ENCODE measurements at regions not wholly inside any gene's neighbourhood (a gene's known extent, or its start where the extent isn't known, plus 50 kb on each side); places are given as distances from the start of the nearest gene placed in this dataset.

DNA sequence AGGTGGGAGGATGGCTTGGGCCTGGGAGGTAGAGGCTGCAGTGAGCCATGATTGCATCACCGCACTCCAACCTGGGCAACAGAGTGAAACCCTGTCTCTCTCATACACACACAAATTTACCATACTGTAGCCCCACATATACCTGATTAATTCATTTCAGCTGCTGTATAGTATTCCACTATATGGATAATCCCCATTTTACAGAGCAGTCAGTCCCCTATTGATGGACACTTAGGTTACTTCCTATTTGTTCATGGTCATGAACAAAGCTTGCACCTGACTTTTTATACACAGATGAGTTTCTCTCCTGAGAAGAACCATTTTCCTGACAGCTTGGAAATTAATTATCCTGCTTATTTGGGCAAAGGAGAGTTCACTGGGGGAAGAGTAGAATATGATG lies 59.2 kb downstream of the EMX2 start:
- ATAC-seq (no peak), FAIRE-seq (no peak), DNase-seq (ENCODE audit: low read depth, low spot score) (no peak)
- SMC1A ChIA-PET (ENCODE audit: uncharacterized antibody, unreplicated experiment), result no interaction called here
- H2AFZ ChIP-seq (ENCODE audit: control insufficient read depth, low read depth, low read length), result no peak overlapping the region
- H3K4me3 ChIP-seq, result no peak overlapping the region
- no peaks in the 10 kb centered on the region for H3K79me2 ChIP-seq (ENCODE audit: control insufficient read depth, insufficient read depth, low read length)
- POLR2A ChIA-PET, result no interaction called here
- in situ Hi-C loops (cut with MboI) (no loop called here), intact Hi-C loops (cut with micrococcal nuclease; ENCODE audit: unreplicated experiment) (no loop called here)
- no peak overlapping the region for H3K27ac ChIP-seq (ENCODE audit: control insufficient read depth, insufficient read depth)
- H4K20me1 ChIP-seq (ENCODE audit: control insufficient read depth, insufficient read depth), result no peaks in the 10 kb centered on the region
- H3K9me3 ChIP-seq (replicated peaks; ENCODE audit: control insufficient read depth, insufficient read depth, low read length), result no peaks in the 10 kb centered on the region; the same call in 2 of the 3 replicates
- RAD21 ChIA-PET (ENCODE audit: unreplicated experiment), result interaction anchor here (0.9 kb wide), 1 partner anchor 90 kb away, joined by 3 read pairs; no protein-coding TSS in a partner anchor
- no peak overlapping the region for H3K4me2 ChIP-seq (ENCODE audit: control insufficient read depth, insufficient read depth)
- WGBS (ENCODE audit: insufficient coverage, insufficient replicate concordance, low lambda C conversion rate, missing lambda C conversion rate), result 47% methylated on average over 1 of the region's 1 CpG
- no peak overlapping the region for H3K9ac ChIP-seq (ENCODE audit: control insufficient read depth, insufficient read depth, low read length)
- peaks cover 3 to 5% of the 10 kb centered on the region in 2 experiments; a peak in 2 of 4 replicates for H3K27me3 ChIP-seq (replicated peaks in 1 of 2; ENCODE audit: control insufficient read depth in 2 of 2, insufficient read depth in 2 of 2, low read length in 1 of 2)
- TF ChIP-seq IKZF1 (conservative IDR thresholded peaks at IDR 0.05) (no peak), CHD1 (IDR thresholded peaks at IDR 0.05; ENCODE audit: low read depth, low read length) (no peak), TARDBP (IDR thresholded peaks at IDR 0.05; ENCODE audit: borderline replicate concordance) (no peak), RB1 (IDR thresholded peaks at IDR 0.05; ENCODE audit: borderline replicate concordance) (no peak), TCF7 (IDR thresholded peaks at IDR 0.05; ENCODE audit: borderline replicate concordance) (no peak), PAX5 (IDR thresholded peaks at IDR 0.05; ENCODE audit: borderline replicate concordance, low read depth, low read length) (no peak), SP1 (IDR thresholded peaks at IDR 0.05; ENCODE audit: low read depth, low read length) (no peak), BACH1 (IDR thresholded peaks at IDR 0.05; ENCODE audit: borderline replicate concordance) (no peak)
- TF ChIP-seq, protein P1, sequence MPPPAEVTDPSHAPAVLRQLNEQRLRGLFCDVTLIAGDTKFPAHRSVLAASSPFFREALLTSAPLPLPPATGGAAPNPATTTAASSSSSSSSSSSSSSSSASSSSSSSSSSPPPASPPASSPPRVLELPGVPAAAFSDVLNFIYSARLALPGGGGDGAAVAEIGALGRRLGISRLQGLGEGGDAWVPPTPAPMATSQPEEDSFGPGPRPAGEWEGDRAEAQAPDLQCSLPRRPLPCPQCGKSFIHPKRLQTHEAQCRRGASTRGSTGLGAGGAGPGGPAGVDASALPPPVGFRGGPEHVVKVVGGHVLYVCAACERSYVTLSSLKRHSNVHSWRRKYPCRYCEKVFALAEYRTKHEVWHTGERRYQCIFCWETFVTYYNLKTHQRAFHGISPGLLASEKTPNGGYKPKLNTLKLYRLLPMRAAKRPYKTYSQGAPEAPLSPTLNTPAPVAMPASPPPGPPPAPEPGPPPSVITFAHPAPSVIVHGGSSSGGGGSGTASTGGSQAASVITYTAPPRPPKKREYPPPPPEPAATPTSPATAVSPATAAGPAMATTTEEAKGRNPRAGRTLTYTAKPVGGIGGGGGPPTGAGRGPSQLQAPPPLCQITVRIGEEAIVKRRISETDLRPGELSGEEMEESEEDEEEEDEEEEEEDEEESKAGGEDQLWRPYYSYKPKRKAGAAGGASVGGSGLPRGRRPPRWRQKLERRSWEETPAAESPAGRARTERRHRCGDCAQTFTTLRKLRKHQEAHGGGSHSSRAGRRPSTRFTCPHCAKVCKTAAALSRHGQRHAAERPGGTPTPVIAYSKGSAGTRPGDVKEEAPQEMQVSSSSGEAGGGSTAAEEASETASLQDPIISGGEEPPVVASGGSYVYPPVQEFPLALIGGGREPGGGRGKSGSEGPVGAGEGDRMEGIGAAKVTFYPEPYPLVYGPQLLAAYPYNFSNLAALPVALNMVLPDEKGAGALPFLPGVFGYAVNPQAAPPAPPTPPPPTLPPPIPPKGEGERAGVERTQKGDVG (CRISPR knock-in tag; IDR thresholded peaks at IDR 0.05), result no peak
- CTCF ChIA-PET, result interaction anchor here (1.1 kb wide), 1 partner anchor 30 kb away, joined by 3 read pairs; no protein-coding TSS in a partner anchor
- H3K4me1 ChIP-seq (ENCODE audit: control insufficient read depth, insufficient read depth, low read length), result no peaks in the 10 kb centered on the region
- no peaks in the 10 kb centered on the region for H3K36me3 ChIP-seq (ENCODE audit: control insufficient read depth in 2 of 2, insufficient read depth in 2 of 2, low read length in 1 of 2)
- no TSS peak for BruUV-seq (replicated peaks)

All from GM12878 (cell line).